ENCODE measurements at regions not wholly inside any gene's neighbourhood (a gene's known extent, or its start where the extent isn't known, plus 50 kb on each side); places are given as distances from the start of the nearest gene placed in this dataset.

DNA sequence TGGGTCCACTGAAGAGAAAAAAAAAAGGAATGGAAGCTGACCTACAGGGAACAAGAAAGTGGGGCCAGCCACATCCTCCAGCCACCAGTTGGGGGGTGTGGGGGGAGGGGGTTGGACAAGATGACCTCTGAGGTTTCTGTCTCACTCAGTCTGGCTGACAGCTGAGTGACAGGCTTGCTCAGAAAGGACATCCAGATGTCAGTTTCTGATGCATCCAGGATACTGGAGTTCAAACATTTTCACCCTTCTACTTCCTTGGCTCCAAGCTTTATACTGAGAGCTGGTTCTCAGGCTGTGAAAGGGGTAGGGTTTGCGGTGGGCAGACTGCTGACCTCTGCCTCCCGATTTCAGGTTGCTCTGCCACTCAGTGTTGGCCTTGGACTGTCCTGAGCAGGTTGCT is 2178.3 kb downstream of the TP53TG3F start:
- Histone ChIP-seq H3K9me3 (ENCODE audit: control insufficient read depth in 1 of 2, low read length in 2 of 2) (peaks cover 0 to 13% of the 10 kb centered on the region in 2 donors), H3K4me3 (ENCODE audit: low read depth in 1 of 2, low read length in 2 of 2) (no peak overlapping the region), H3K9ac (ENCODE audit: low read depth in 1 of 2, low read length in 2 of 2) (no peak overlapping the region), H3K27ac (ENCODE audit: low read depth, low read length) (no peak overlapping the region), H3K4me1 (ENCODE audit: control insufficient read depth in 1 of 2, insufficient read depth in 2 of 2, low read length in 2 of 2) (no peaks in the 10 kb centered on the region), H3K27me3 (ENCODE audit: control insufficient read depth in 1 of 2, insufficient read depth in 2 of 2, low read length in 2 of 2) (no peaks in the 10 kb centered on the region), H3K36me3 (ENCODE audit: control insufficient read depth in 1 of 2, insufficient read depth in 2 of 2, low read length in 2 of 2) (no peaks in the 10 kb centered on the region)

DNA sequence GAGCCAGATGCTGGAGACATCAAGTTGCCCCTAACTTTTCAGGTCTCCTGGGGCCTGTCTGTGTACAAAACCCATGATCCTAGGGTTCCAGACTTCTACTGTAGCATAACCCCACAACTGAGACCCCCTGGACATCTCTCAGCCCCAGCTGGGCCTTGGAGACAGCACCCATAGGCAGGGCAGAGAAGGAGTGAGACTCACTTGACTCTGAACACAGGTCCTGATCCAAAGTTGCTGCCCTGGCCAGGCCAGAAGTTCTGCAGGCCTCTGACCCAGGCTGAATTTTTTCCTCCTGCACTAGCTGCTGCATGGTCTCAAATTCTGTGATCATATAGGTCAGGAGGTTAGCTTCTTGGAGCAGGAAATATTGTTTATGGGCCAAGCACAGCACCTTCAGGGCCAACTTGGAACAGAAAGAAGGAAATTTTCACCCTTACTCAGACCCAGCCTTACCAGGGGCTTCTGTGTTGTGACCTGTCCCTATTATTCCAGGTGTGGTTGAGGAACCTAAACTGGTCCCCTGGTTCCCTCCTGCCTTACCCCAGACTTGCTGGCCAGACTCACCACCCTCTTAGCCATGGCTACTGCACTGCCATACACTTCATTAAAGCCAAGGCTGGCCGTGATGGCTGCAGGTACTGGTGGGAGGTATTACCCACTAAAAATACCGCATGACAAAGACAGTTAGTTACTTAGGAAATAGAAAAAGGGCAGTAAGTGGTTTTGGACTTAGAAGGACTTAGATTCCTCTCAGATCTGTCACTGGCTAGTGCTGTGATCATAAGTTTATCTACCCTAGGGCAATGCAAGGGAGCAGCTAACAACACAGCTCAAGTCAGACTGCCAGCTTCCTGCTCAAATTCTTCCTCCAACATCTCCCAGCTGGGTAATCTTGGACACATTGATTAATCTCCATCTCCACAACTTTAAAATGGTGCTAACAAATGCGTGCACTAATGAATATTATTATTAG is 2180.1 kb downstream of the TP53TG3F start:
- Histone ChIP-seq H3K9me3 (ENCODE audit: control insufficient read depth in 1 of 2, low read length in 2 of 2) (peaks cover 4 to 17% of the 10 kb centered on the region in 2 donors), H3K4me3 (ENCODE audit: low read depth in 1 of 2, low read length in 2 of 2) (no peak overlapping the region), H3K36me3 (ENCODE audit: control insufficient read depth in 1 of 2, insufficient read depth in 2 of 2, low read length in 2 of 2) (no peaks in the 10 kb centered on the region), H3K4me1 (ENCODE audit: control insufficient read depth in 1 of 2, insufficient read depth in 2 of 2, low read length in 2 of 2) (no peaks in the 10 kb centered on the region), H3K27me3 (ENCODE audit: control insufficient read depth in 1 of 2, insufficient read depth in 2 of 2, low read length in 2 of 2) (no peaks in the 10 kb centered on the region), H3K27ac (ENCODE audit: low read depth, low read length) (no peak overlapping the region), H3K9ac (ENCODE audit: low read depth in 1 of 2, low read length in 2 of 2) (no peak overlapping the region)

DNA sequence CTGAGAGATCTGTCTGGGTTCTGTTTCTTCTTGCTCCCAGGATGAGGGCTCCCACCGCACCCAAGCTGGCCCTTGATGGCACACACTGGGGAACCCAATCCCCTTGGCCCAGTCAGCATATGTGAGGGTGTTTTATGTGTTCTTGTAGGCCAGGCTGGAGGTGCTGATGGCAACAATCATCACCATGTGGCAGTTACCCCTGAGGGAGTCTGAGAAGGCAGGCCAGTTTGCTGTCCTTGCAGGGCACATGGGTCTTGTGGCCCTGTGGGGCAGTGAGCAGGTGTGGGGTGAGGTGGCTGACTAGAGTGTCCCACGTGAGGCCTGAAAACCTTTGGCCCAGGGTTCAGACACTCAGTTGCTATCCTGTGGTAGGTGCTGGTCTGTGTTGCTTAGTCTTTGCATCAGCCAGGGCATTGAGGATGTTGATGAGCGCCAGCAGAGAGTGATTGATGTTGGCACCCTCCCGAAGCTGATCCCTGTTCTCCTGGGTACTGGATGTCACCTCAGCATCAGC is 2183.0 kb downstream of the TP53TG3F start:
- H3K27ac ChIP-seq (ENCODE audit: low read depth, low read length) = no peak overlapping the region
- no peaks in the 10 kb centered on the region for H3K27me3 ChIP-seq (ENCODE audit: control insufficient read depth in 1 of 2, insufficient read depth in 2 of 2, low read length in 2 of 2)
- H3K36me3 ChIP-seq (ENCODE audit: control insufficient read depth in 1 of 2, insufficient read depth in 2 of 2, low read length in 2 of 2) = no peaks in the 10 kb centered on the region
- H3K4me3 ChIP-seq (ENCODE audit: low read depth in 1 of 2, low read length in 2 of 2) = no peak overlapping the region
- no peaks in the 10 kb centered on the region for H3K4me1 ChIP-seq (ENCODE audit: control insufficient read depth in 1 of 2, insufficient read depth in 2 of 2, low read length in 2 of 2)
- H3K9me3 ChIP-seq (ENCODE audit: control insufficient read depth in 1 of 2, low read length in 2 of 2) = peaks cover 4 to 14% of the 10 kb centered on the region in 2 donors
- H3K9ac ChIP-seq (ENCODE audit: low read depth in 1 of 2, low read length in 2 of 2) = no peak overlapping the region

DNA sequence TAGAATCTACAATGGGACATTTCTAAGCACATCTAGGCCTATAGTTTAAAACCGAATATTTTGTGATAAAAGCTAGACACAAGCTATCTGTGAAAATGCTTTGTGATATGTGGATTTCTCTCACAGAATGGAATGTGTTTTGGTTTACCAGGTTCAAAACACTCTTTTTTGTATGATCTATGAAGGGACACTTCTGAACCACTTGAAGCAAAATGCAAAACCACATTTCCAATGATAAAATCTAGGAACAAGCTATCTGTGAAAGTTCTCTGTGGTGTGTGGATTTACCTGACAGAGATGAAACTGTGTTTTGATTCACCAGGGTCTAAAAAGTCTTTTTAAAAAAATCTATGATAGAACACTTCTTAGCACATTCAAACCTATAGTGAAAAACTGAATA is 2192.4 kb downstream of the TP53TG3F start:
- Histone ChIP-seq H3K9me3 (ENCODE audit: control insufficient read depth in 1 of 2, low read length in 2 of 2) (peaks cover 3% of the 10 kb centered on the region in 2 donors), H3K9ac (ENCODE audit: low read depth in 1 of 2, low read length in 2 of 2) (no peak overlapping the region), H3K4me1 (ENCODE audit: control insufficient read depth in 1 of 2, insufficient read depth in 2 of 2, low read length in 2 of 2) (no peaks in the 10 kb centered on the region), H3K27me3 (ENCODE audit: control insufficient read depth in 1 of 2, insufficient read depth in 2 of 2, low read length in 2 of 2) (no peaks in the 10 kb centered on the region), H3K36me3 (ENCODE audit: control insufficient read depth in 1 of 2, insufficient read depth in 2 of 2, low read length in 2 of 2) (no peaks in the 10 kb centered on the region), H3K27ac (ENCODE audit: low read depth, low read length) (no peak overlapping the region), H3K4me3 (ENCODE audit: low read depth in 1 of 2, low read length in 2 of 2) (no peak overlapping the region)

DNA sequence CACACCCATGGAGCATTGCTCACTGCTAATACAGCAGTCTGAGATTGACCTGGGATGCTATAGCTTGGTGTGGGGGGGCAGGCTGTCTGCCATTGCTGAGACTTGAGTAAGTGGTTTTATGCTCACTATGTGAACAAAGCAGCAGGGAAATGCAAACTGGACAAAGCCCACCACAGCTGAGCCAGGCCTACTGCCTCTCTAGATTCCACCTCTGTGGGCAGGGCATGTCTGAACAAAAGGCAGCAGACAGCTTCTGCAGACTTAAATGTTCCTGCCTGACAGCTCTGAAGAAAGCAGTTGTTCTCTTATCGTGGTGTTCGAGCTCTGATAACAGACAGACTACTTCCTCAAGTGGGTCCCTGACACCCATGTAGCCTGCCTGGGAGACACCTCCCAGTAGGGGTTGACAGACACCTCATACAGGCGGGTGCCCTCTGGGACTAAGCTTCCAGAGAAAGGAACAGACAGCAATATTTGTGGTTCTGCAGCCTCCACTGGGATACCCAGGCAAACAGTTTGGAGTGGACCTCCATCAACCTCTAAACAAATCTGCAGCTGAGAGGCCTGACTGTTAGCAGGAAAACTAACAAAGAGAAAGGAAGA is 2204.8 kb downstream of the TP53TG3F start:
- Histone ChIP-seq H3K4me1 (ENCODE audit: control insufficient read depth in 1 of 2, insufficient read depth in 2 of 2, low read length in 2 of 2) (no peaks in the 10 kb centered on the region), H3K9ac (ENCODE audit: low read depth in 1 of 2, low read length in 2 of 2) (no peak overlapping the region), H3K27ac (ENCODE audit: low read depth, low read length) (no peak overlapping the region), H3K36me3 (ENCODE audit: control insufficient read depth in 1 of 2, insufficient read depth in 2 of 2, low read length in 2 of 2) (no peaks in the 10 kb centered on the region), H3K27me3 (ENCODE audit: control insufficient read depth in 1 of 2, insufficient read depth in 2 of 2, low read length in 2 of 2) (no peaks in the 10 kb centered on the region), H3K9me3 (ENCODE audit: control insufficient read depth in 1 of 2, low read length in 2 of 2) (peaks cover 0 to 8% of the 10 kb centered on the region in 2 donors), H3K4me3 (ENCODE audit: low read depth in 1 of 2, low read length in 2 of 2) (no peak overlapping the region)

DNA sequence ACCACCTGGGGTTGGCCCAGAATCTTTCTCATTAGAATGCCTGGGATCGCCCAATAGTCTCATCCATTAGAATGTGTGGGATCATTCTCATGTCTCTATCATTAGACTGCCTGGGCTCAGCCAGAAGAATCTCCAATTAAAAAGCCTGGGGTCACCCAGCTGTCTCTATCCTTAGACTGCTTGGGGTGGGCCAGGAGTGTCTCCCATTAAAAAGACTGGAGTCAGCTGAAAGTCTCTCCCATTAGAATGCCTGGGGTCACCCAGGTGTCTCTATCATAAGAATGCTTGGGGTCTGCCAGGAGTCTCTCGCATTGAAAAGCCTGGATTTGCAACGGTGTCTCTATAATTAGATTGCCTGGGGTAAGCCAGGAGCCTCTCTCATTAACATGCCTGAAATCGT is 2225.7 kb downstream of the TP53TG3F start:
- no peak overlapping the region for H3K4me3 ChIP-seq (ENCODE audit: low read depth in 1 of 2, low read length in 2 of 2)
- H3K27ac ChIP-seq (ENCODE audit: low read depth, low read length) = no peak overlapping the region
- H3K9ac ChIP-seq (ENCODE audit: low read depth in 1 of 2, low read length in 2 of 2) = no peak overlapping the region
- H3K36me3 ChIP-seq (ENCODE audit: control insufficient read depth in 1 of 2, insufficient read depth in 2 of 2, low read length in 2 of 2) = no peaks in the 10 kb centered on the region
- H3K27me3 ChIP-seq (ENCODE audit: control insufficient read depth in 1 of 2, insufficient read depth in 2 of 2, low read length in 2 of 2) = no peaks in the 10 kb centered on the region
- peaks cover 12 to 20% of the 10 kb centered on the region in 2 donors for H3K9me3 ChIP-seq (ENCODE audit: control insufficient read depth in 1 of 2, low read length in 2 of 2)
- no peaks in the 10 kb centered on the region for H3K4me1 ChIP-seq (ENCODE audit: control insufficient read depth in 1 of 2, insufficient read depth in 2 of 2, low read length in 2 of 2)

DNA sequence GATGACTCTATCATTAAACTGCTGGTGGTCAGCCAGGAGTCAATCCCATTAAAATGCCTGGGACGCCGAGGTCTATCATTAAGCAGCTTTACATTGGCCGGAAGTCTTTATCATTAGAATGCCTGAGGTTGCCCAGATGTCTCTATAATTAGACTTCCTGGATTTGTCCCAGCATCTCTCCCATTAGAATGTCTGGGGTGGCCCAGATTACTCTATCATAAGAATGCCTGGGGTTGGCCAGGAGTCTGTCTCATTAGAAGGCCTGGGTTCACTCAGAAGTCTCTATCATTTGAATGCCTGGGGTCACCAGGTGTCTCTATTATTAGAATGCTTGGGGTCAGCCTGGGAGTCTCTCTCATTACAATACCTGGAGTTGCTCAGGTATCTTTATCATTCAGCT is 2227.2 kb downstream of the TP53TG3F start:
- H3K9ac ChIP-seq (ENCODE audit: low read depth in 1 of 2, low read length in 2 of 2) = no peak overlapping the region
- no peak overlapping the region for H3K4me3 ChIP-seq (ENCODE audit: low read depth in 1 of 2, low read length in 2 of 2)
- H3K9me3 ChIP-seq (ENCODE audit: control insufficient read depth in 1 of 2, low read length in 2 of 2) = peaks cover 16 to 24% of the 10 kb centered on the region in 2 donors
- H3K27ac ChIP-seq (ENCODE audit: low read depth, low read length) = no peak overlapping the region
- no peaks in the 10 kb centered on the region for H3K36me3 ChIP-seq (ENCODE audit: control insufficient read depth in 1 of 2, insufficient read depth in 2 of 2, low read length in 2 of 2)
- no peaks in the 10 kb centered on the region for H3K27me3 ChIP-seq (ENCODE audit: control insufficient read depth in 1 of 2, insufficient read depth in 2 of 2, low read length in 2 of 2)
- H3K4me1 ChIP-seq (ENCODE audit: control insufficient read depth in 1 of 2, insufficient read depth in 2 of 2, low read length in 2 of 2) = no peaks in the 10 kb centered on the region

DNA sequence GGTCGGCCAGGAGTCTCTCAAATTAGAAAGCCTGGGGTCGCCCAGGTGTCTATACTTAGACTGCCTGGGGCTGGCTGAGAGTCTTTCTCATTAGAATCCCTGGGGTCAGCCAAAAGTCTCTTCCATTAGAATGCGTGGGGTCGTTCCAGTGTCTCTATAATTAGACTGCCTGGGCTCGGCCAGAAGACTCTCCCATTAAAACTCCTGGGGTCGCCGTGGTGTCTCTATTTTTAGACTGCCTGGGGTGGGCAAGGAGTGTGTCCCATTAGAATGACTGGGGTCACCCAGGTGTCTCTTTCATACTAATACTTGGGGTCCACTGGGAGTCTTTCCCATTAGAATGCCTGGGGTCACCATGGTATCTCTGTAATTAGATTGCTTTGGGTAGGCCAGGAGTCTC is 2227.7 kb downstream of the TP53TG3F start:
- H3K27me3 ChIP-seq (ENCODE audit: control insufficient read depth in 1 of 2, insufficient read depth in 2 of 2, low read length in 2 of 2) = no peaks in the 10 kb centered on the region

DNA sequence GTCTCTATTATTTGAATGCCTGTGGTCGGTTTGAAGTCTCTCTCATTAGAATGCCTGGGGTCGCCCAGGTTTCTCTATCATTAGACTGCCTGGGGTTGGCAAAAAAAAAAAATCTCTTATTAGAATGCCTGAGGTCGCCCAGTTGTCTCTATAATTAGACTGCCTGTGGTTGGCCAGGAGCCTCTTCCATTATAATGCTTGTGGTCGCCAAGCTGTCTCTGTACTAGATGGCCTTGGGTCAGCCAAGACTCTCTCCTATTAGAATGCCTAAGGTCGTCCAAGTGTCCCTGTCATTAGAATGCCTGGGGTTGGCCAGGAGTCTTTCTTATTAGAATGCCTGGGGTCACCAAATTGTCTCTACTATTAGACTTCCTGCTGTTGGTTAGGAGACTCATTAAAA is 2228.4 kb downstream of the TP53TG3F start:
- Histone ChIP-seq H3K36me3 (ENCODE audit: control insufficient read depth in 1 of 2, insufficient read depth in 2 of 2, low read length in 2 of 2) (no peaks in the 10 kb centered on the region), H3K4me3 (ENCODE audit: low read depth in 1 of 2, low read length in 2 of 2) (no peak overlapping the region), H3K9ac (ENCODE audit: low read depth in 1 of 2, low read length in 2 of 2) (no peak overlapping the region), H3K27ac (ENCODE audit: low read depth, low read length) (no peak overlapping the region), H3K9me3 (ENCODE audit: control insufficient read depth in 1 of 2, low read length in 2 of 2) (peaks cover 16 to 26% of the 10 kb centered on the region in 2 donors), H3K4me1 (ENCODE audit: control insufficient read depth in 1 of 2, insufficient read depth in 2 of 2, low read length in 2 of 2) (no peaks in the 10 kb centered on the region), H3K27me3 (ENCODE audit: control insufficient read depth in 1 of 2, insufficient read depth in 2 of 2, low read length in 2 of 2) (no peaks in the 10 kb centered on the region)

More for the DNA sequence above, 2227.7 kb downstream of the TP53TG3F start:
- Histone ChIP-seq H3K4me1 (ENCODE audit: control insufficient read depth in 1 of 2, insufficient read depth in 2 of 2, low read length in 2 of 2) (no peaks in the 10 kb centered on the region), H3K9ac (ENCODE audit: low read depth in 1 of 2, low read length in 2 of 2) (no peak overlapping the region), H3K27ac (ENCODE audit: low read depth, low read length) (no peak overlapping the region), H3K9me3 (ENCODE audit: control insufficient read depth in 1 of 2, low read length in 2 of 2) (peaks cover 16 to 22% of the 10 kb centered on the region in 2 donors), H3K4me3 (ENCODE audit: low read depth in 1 of 2, low read length in 2 of 2) (no peak overlapping the region), H3K36me3 (ENCODE audit: control insufficient read depth in 1 of 2, insufficient read depth in 2 of 2, low read length in 2 of 2) (no peaks in the 10 kb centered on the region)

DNA sequence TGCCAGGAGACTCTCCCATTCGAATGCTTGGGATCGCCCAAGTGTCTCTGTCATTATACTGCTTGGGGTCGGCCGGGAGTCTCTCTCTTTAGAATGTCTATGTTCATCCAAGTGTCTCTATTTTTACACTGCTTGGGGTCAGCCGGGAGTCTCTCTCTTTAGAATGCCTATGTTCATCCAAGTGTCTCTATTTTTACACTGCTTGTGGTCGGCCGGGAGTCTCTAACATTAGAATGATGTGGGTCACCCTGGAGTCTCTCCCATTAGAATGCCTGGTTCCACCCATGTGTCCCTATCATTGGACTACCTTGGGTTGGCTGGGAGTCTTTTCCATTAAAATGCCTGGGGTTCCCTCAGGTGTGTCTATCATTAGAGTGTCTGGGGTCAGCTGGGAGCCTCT is 2230.4 kb downstream of the TP53TG3F start:
- H3K27me3 ChIP-seq (ENCODE audit: control insufficient read depth in 1 of 2, insufficient read depth in 2 of 2, low read length in 2 of 2) = no peaks in the 10 kb centered on the region
- no peak overlapping the region for H3K4me3 ChIP-seq (ENCODE audit: low read depth in 1 of 2, low read length in 2 of 2)
- H3K9ac ChIP-seq (ENCODE audit: low read depth in 1 of 2, low read length in 2 of 2) = no peak overlapping the region
- H3K27ac ChIP-seq (ENCODE audit: low read depth, low read length) = no peak overlapping the region
- no peaks in the 10 kb centered on the region for H3K4me1 ChIP-seq (ENCODE audit: control insufficient read depth in 1 of 2, insufficient read depth in 2 of 2, low read length in 2 of 2)
- H3K9me3 ChIP-seq (ENCODE audit: control insufficient read depth in 1 of 2, low read length in 2 of 2) = peaks cover 16 to 21% of the 10 kb centered on the region in 2 donors
- H3K36me3 ChIP-seq (ENCODE audit: control insufficient read depth in 1 of 2, insufficient read depth in 2 of 2, low read length in 2 of 2) = no peaks in the 10 kb centered on the region
